ENCODE measurements at regions not wholly inside any gene's neighbourhood (a gene's known extent, or its start where the extent isn't known, plus 50 kb on each side); places are given as distances from the start of the nearest gene placed in this dataset.

DNA sequence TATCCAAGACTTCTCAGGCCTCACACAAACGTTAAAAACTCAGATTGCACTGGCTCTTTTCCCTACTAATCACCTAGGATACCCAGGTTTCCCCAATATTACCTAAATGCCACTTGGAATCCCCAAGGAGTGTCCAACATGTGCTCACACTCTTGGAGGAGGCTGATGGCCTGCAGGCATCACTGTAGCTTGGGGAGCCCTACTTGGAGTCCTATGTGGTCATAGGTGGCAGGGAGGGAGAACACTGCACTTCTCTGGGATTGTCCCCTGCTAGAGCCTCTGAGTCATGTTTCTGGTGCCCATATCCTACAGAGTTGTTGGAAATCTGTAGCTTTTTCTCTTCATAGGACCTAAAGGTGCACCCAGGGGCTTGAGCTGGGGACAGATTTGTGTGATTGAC is 433.7 kb downstream of the ARHGEF28 start:
- H3K4me1 ChIP-seq (ENCODE audit: insufficient read depth, low read length, poor library complexity, severe bottlenecking): peaks cover 27% of the 10 kb centered on the region
- H2AFZ ChIP-seq (ENCODE audit: low read length): no peak overlapping the region
- H3K79me2 ChIP-seq (ENCODE audit: insufficient read depth, low read length): no peaks in the 10 kb centered on the region
- H3F3A ChIP-seq (ENCODE audit: low read depth): no peaks in the 10 kb centered on the region
- H3K4me2 ChIP-seq (ENCODE audit: low read depth, low read length, poor library complexity, severe bottlenecking): no peak overlapping the region
- H3K9me3 ChIP-seq (ENCODE audit: insufficient read depth, low read depth, low read length): no peaks in the 10 kb centered on the region
- no peaks in the 10 kb centered on the region for H3K36me3 ChIP-seq (ENCODE audit: insufficient read depth, low read length)
- TF ChIP-seq EZH2phosphoT487 (IDR thresholded peaks at IDR 0.05; ENCODE audit: borderline replicate concordance): no peak
- TF ChIP-seq, protein P1, sequence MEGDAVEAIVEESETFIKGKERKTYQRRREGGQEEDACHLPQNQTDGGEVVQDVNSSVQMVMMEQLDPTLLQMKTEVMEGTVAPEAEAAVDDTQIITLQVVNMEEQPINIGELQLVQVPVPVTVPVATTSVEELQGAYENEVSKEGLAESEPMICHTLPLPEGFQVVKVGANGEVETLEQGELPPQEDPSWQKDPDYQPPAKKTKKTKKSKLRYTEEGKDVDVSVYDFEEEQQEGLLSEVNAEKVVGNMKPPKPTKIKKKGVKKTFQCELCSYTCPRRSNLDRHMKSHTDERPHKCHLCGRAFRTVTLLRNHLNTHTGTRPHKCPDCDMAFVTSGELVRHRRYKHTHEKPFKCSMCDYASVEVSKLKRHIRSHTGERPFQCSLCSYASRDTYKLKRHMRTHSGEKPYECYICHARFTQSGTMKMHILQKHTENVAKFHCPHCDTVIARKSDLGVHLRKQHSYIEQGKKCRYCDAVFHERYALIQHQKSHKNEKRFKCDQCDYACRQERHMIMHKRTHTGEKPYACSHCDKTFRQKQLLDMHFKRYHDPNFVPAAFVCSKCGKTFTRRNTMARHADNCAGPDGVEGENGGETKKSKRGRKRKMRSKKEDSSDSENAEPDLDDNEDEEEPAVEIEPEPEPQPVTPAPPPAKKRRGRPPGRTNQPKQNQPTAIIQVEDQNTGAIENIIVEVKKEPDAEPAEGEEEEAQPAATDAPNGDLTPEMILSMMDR (conservative IDR thresholded peaks at IDR 0.05; ENCODE audit: low read length): no peak
- no peak overlapping the region for H3K9ac ChIP-seq (ENCODE audit: low read depth, low read length, poor library complexity, severe bottlenecking)
- no peaks in the 10 kb centered on the region for H3K27me3 ChIP-seq (ENCODE audit: insufficient read depth, low read length, poor library complexity, severe bottlenecking)
- no peak overlapping the region for H3K4me3 ChIP-seq (ENCODE audit: low read length, poor library complexity, severe bottlenecking)
- H3K9me2 ChIP-seq (replicated peaks; ENCODE audit: low read depth, low read length): no peaks in the 10 kb centered on the region
- no peaks in the 10 kb centered on the region for H4K20me1 ChIP-seq (ENCODE audit: insufficient read depth, low read length, poor library complexity, severe bottlenecking)

DNA sequence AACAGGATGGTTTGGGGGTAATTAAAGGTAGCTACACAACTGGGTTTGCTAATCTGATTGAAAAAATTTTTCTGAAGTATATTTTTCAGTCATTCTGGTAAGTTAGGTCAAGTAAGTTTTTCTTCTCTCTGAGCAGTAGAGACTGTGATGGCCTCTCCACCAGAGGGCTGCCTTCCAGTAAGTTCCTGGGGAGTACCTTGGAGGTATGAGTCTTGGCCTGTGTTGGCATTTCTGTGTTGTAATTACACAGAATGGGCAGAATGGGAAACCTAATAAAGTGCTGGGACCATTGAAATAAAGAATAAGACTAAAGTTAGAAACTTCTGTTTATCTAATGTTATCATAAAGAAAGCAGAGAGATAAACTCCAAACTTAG is 430.8 kb downstream of the ARHGEF28 start:
- H2AFZ ChIP-seq (ENCODE audit: low read length): peak overlapping the region; percentile 32; the same call in 1 of the 2 replicates
- H3F3A ChIP-seq (ENCODE audit: low read depth): no peaks in the 10 kb centered on the region
- no peaks in the 10 kb centered on the region for H4K20me1 ChIP-seq (ENCODE audit: insufficient read depth, low read length, poor library complexity, severe bottlenecking)
- H3K27me3 ChIP-seq (ENCODE audit: insufficient read depth, low read length, poor library complexity, severe bottlenecking): no peaks in the 10 kb centered on the region
- no peaks in the 10 kb centered on the region for H3K79me2 ChIP-seq (ENCODE audit: insufficient read depth, low read length)
- H3K9me2 ChIP-seq (replicated peaks; ENCODE audit: low read depth, low read length): no peaks in the 10 kb centered on the region
- no peak overlapping the region for H3K4me3 ChIP-seq (ENCODE audit: low read length, poor library complexity, severe bottlenecking)
- no peaks in the 10 kb centered on the region for H3K36me3 ChIP-seq (ENCODE audit: insufficient read depth, low read length)
- H3K9me3 ChIP-seq (ENCODE audit: insufficient read depth, low read depth, low read length): no peaks in the 10 kb centered on the region
- H3K4me2 ChIP-seq (ENCODE audit: low read depth, low read length, poor library complexity, severe bottlenecking): no peak overlapping the region
- H3K9ac ChIP-seq (ENCODE audit: low read depth, low read length, poor library complexity, severe bottlenecking): no peak overlapping the region
- TF ChIP-seq, protein P1 (conservative IDR thresholded peaks at IDR 0.05; ENCODE audit: low read length): peak; percentile 72
- no peak for TF ChIP-seq EZH2phosphoT487 (IDR thresholded peaks at IDR 0.05; ENCODE audit: borderline replicate concordance)
- peaks cover 16% of the 10 kb centered on the region for H3K4me1 ChIP-seq (ENCODE audit: insufficient read depth, low read length, poor library complexity, severe bottlenecking)

DNA sequence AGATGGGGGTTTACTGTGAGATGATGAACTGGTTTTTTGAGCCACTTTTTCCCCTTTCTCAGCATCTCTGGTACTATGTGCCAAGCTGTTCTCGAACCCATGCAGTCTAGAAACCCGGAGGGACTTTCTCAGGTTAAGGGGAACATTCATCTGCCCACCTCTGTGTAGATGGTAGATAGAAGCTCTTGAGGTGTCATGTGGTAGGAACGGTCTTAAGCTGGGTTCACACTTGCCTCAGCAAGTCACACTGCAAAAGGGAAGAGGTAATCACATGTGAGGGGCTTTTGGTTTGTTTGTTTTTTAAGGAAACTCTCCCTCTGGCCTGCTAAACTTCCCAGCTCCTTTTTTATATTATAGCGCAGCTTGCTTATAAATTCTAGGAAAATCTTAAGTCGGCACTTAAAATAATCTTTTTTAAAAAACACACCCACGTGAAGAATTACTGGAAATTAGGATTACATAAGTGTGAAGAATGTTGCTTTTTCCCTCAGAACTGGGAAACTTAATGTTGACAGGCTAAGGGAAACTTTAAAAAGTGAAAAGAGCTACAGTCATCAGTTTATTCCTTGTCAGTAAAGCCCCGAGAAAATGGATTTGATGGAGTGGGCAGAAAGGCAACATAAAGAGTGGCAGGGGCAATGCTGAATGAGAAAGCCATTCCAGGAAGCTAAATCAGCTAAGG is 430.3 kb downstream of the ARHGEF28 start:
- H3F3A ChIP-seq (ENCODE audit: low read depth): no peaks in the 10 kb centered on the region
- H3K4me2 ChIP-seq (ENCODE audit: low read depth, low read length, poor library complexity, severe bottlenecking): peak overlapping the region; percentile 2
- H3K4me3 ChIP-seq (ENCODE audit: low read length, poor library complexity, severe bottlenecking): no peak overlapping the region
- no peak overlapping the region for H3K9ac ChIP-seq (ENCODE audit: low read depth, low read length, poor library complexity, severe bottlenecking)
- no peaks in the 10 kb centered on the region for H3K79me2 ChIP-seq (ENCODE audit: insufficient read depth, low read length)
- H3K4me1 ChIP-seq (ENCODE audit: insufficient read depth, low read length, poor library complexity, severe bottlenecking): peaks cover 16% of the 10 kb centered on the region
- H3K9me2 ChIP-seq (replicated peaks; ENCODE audit: low read depth, low read length): no peaks in the 10 kb centered on the region
- no peaks in the 10 kb centered on the region for H3K36me3 ChIP-seq (ENCODE audit: insufficient read depth, low read length)
- no peaks in the 10 kb centered on the region for H4K20me1 ChIP-seq (ENCODE audit: insufficient read depth, low read length, poor library complexity, severe bottlenecking)
- H3K27me3 ChIP-seq (ENCODE audit: insufficient read depth, low read length, poor library complexity, severe bottlenecking): no peaks in the 10 kb centered on the region
- no peak for TF ChIP-seq EZH2phosphoT487 (IDR thresholded peaks at IDR 0.05; ENCODE audit: borderline replicate concordance)
- TF ChIP-seq, protein P1 (conservative IDR thresholded peaks at IDR 0.05; ENCODE audit: low read length): no peak
- peak overlapping the region; percentile 32 for H2AFZ ChIP-seq (ENCODE audit: low read length)
- H3K9me3 ChIP-seq (ENCODE audit: insufficient read depth, low read depth, low read length): no peaks in the 10 kb centered on the region

Data from Loucy (cell line).